RKO (cell line): ENCODE measurements at regions not wholly inside any gene's neighbourhood (a gene's known extent, or its start where the extent isn't known, plus 50 kb on each side); places are given as distances from the start of the nearest gene placed in this dataset.
"Not testable (repeated sequence)": the region's sequence is repeated elsewhere in the genome, so short reads cannot be mapped to it uniquely, and the experiment has no call there.

Experiments
- DNase-seq: peaks from one replicate; pipeline ENCODE4 v3.0.0-alpha.2; 2016; ENCODE audit warnings: low spot score

GRCh38 chr2:198296665-198297308 is 492.4 kb downstream of the PLCL1 start:
- peak; percentile 50 for DNase-seq

DNA sequence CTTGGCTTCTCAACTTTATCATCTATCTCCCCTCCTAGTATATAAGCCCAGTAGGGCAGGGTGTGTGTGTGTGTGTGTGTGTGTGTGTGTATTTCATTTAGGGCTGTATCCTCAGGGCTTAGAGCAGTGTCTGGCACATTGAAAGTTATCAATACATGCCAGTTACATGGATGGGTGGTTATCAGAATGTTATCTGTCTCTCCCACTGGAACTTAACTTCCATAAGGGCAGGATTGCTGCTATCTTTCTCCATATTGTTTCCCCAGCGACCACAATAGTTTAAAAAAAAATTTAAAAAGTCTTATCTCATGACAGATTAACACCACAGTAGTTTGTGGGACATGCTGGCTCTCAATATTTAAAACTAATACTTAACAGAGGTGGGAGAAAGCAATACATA is 488.9 kb downstream of the PLCL1 start:
- DNase-seq: no peak

DNA sequence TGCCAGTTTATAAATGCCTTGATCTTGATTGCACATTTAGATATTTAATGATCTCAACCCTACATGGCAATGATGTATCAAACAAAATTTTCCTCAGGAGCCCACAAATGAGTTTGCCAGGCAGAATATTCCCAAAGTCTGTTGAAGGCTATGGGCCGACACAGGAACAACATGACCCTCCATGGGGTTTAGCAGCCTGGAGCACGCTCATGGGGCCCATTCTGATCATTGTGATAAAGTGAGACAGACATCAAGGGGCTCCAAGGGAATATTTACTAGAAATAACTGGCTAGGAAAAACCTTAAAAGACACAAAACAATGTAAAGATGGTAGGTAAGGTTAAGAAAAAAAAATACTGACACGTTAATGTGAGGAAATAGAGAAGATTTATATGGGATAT is 485.4 kb downstream of the PLCL1 start:
- no peak for DNase-seq

GRCh38 chr2:198287706-198288105 is 483.3 kb downstream of the PLCL1 start:
- no peak for DNase-seq

DNA sequence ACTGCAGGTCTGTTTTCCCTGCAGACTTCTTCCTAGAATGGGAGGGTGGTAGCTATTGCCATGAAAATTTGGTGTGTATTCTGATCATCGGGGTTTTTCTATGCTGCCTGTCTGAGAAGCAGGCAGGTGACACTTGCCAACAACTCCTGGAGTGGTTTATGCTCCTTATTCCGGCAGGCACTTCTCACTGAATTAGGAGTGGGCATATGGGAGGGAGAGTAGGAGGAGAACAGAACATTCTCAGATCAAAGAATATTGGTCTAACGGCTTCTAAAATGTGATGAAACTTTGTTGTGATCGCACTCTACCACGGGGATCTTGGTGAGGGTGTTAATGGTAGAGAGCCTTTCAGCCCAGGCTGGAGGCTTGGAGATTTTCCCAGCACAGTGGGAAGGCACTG is 480.8 kb downstream of the PLCL1 start:
- DNase-seq: no peak

DNA sequence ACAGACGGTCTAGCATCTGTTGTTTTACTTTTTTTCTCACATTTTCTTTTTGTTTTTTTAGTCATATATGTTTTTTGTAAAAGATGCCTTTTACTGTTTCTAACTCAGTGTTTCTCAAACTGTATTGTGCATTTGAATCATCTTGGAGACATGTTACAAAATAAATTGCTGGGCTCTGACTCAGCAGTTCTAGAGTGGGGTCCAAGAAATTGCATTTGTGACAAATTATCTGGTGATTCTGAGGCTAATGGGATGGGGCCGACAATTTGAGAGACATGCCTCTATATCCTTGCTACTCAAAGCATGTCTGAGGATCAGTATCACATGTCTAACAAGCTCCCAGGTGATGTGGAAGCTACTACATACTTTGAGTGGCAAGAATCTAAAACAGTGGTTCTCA is 478.8 kb downstream of the PLCL1 start:
- DNase-seq: no peak

DNA sequence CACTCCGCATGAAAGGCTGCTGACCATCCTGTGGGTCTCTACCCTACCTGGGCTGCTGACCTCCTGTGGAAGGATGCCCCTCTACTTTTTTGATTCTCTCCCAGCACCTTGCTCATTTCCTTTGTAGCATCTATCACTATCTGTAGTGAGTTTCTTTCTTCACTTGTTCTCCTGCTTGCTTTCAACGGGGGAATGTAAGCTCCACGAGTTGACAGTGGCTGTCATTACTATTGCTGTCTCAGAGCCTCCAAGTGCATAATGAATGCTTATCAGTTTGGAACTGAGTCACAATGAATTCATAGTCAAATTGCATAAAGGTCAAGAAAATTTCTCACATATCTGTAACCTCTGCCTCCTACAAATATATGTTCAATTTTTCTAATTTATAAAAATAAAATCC is 477.7 kb downstream of the PLCL1 start:
- no peak for DNase-seq

- DNase-seq: no peak
Observed at GRCh38 chr2:198280145-198280544, 475.8 kb downstream of the PLCL1 start.

DNA sequence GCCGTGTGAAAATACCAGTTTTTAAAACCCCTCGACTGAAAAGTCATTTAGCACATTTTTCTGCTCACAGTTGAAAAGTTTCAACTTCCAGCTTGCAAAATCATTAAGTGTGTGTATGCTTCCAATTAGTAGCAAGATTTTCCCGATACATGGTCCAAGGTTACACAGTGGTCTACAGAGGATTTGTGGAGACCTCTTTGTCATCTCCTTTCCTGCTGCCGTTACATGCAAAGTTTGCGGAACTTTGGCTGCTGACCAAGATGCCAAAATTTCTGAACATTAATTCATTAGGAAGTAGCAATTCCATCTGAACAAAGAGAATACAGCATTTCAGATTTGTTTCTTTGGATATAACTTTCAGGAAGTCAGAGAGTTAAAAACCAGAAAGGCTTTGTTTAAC is 474.6 kb downstream of the PLCL1 start:
- DNase-seq: no peak

GRCh38 chr2:198277181-198277580 is 472.8 kb downstream of the PLCL1 start:
- DNase-seq: no peak

- no peak for DNase-seq
Observed at GRCh38 chr2:198273660-198274059, 469.3 kb downstream of the PLCL1 start.

- DNase-seq: not testable (repeated sequence)
Observed at GRCh38 chr2:198270157-198270556, 465.8 kb downstream of the PLCL1 start.

DNA sequence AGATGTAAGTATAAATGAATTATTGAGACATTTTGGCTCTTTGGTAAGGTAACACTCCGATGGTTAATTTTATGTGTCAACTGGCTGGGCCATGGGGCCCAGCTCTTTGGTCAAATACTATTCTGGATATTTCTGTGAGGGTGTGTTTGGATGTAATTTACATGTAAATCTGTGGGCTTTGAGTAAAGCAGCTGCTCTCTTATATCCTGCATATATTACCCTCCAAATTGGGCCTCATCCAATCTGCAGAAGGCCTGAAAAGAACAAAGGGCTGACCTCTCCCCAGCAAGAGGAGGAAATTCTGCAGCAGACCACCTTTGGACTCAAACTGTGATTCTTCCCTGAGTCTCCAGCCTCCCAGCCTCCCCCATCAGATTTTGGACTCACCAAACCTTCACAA is 464.1 kb downstream of the PLCL1 start:
- DNase-seq: no peak

GRCh38 chr2:198259496-198259895 is 455.1 kb downstream of the PLCL1 start:
- DNase-seq: no peak

- DNase-seq: no peak
Observed at GRCh38 chr2:198254536-198255090, 450.2 kb downstream of the PLCL1 start.

GRCh38 chr2:198253995-198254394 is 449.6 kb downstream of the PLCL1 start:
- DNase-seq: no peak

DNA sequence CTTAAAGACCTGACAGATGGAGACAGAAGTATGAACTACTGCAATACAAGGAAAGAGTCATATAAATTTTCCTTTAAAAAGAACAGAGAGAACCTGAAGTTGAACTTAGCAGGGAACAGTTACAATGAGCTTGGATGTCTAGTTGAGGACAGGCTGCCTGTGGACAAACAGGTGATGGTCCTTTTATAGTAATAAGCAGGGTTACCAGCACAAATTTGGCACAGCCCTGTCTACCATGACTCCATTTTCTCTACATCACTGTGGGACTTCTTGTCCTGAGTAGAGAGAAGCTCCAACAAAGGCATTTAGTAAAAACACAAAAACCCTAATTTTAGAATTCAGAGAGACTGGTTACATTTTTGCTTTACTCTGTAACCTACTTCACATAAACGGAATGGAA is 448.1 kb downstream of the PLCL1 start:
- no peak for DNase-seq

- DNase-seq: no peak
Observed at GRCh38 chr2:198242093-198242492, 437.7 kb downstream of the PLCL1 start.

DNA sequence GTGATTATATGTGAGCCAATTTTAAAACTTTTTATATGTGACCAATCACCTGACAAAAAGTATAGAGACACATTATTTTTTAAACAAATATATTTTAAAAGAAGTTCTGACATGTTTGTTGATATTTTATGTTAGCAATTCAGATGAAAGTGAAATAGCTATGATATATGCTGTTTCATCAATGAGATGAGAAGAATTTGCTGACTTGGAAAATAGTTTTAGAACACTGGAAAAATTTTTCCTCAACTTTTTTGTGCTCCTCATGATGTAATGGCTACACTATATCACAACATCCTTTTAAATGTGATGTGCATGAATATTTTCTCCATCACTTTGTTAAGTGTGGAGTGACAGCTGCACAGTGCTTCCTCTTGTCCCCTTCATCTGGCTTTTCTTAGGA is 434.0 kb downstream of the PLCL1 start:
- DNase-seq: no peak

DNA sequence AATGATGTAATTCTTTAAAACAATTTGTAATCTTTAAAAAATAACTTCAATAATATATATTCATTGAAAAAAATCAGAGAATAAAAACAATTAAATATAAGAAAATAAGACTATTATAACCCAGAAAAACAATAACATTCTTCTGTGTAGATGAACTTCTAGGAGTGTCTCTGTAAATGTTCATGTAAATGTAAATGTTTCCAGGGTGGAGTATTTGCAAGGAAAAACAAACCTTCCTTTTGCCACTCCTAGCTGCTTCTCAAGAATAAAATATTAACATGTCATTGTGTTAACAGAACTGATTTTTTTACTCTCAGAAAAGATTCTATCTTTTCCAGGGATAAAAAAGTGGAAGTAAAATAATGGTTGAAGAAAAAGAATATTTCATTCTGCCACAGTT is 431.9 kb downstream of the PLCL1 start:
- no peak for DNase-seq

DNA sequence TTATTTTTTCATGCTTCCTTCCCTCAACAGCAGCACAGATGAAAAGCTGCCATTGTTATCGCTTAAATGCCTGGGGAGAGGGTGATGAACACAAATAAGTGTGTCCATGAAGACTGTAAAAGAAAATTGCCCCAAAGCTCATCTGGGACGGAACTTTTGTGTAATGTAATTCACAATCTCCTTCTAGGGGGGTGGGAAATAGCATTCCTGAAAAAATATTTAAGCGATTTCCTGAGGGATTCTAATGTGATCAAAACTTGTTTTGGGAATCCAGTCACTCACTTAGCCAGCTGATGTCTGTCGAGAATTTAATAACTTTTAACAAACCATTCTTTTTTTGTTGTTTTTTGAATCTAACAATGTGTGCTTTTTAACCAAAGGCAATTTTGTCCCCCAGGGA is 427.9 kb downstream of the PLCL1 start:
- no peak for DNase-seq

DNA sequence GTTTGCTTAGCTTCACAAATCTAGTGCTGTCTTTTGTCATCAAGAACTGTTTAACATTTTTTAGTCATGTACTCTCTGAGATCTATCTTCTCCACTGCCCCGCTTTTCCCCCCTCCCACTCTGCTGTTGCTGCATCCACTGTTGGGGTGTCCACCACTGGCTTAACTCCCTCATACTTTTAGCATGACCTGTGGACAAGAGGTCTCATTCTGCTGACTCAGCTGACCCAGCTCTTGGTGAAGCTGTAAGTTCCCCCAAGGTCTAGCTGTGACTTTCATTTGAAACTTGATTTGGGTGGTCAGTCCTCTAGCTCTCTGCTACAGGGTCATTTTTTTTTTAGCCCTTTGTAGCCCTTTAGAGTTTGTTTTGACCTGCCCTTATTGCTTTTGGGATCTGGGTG is 427.2 kb downstream of the PLCL1 start:
- no peak for DNase-seq

- no peak for DNase-seq
Observed at GRCh38 chr2:198220763-198221610, 416.6 kb downstream of the PLCL1 start.
